CD4-positive, alpha-beta T cell treated with Interleukin-12 subunit alpha and Interleukin-12 subunit beta, for 1 hour (primary cell): ENCODE measurements at regions not wholly inside any gene's neighbourhood (a gene's known extent, or its start where the extent isn't known, plus 50 kb on each side); places are given as distances from the start of the nearest gene placed in this dataset.
"Not testable (repeated sequence)": the region's sequence is repeated elsewhere in the genome, so short reads cannot be mapped to it uniquely, and the experiment has no call there.

Experiments
- DNase-seq: peaks from one replicate; pipeline ENCODE4 v3.0.0-alpha.2; 2020

DNA sequence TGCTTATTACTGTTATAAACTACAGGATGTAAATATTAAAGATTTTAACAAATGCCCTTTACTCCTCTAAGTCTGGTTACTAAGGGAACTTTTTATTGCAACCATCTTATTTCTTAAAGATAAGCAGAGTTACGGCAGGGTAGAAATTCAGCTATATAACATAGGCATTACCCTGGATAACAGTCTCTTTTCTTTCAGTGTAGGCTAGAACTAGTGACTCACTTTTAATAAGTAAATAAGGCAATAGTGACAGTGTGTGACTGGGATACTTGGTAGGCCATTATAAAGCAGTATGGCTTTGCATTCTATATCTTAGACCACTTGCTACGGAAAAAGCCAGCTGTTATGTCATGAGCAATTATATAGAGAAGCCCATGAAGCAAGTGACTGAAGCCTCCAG is 1041.0 kb upstream of the NRXN1 start:
- DNase-seq: no peak

DNA sequence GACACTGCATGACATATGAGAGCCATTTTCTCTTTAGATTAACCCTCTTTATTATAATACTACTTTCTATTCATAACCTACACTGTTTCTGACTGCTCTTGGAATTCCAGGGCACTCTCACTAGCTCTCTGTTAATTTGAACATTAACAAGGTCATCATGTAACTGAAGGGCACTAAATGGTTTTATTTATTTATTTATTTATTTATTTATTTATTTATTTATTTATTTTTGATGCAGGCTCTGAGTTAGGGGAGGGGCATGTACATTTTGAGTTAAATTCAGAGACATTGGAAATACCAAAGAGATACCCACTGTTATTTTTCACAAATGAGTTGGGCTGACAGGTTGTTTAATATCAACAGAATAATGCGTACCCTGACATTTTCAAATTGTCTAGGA is 1038.7 kb upstream of the NRXN1 start:
- no peak for DNase-seq

DNA sequence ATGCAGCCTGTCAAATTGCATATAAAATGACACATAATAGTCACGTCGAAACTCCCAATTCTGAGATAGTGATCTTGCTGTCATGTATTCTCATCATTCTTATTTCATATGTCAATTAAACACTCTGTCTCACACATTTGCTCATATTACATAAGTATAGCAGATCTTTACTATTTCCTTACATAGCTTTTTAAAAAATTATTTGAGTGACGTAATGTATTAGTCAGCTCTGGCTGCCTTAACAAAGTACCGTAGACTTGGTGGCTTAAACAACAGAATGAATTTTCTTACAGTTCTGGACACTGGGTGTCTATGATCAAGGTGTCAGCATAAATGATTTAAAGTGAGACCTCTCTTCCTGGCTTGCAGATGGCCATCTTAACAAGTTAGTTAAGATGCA is 1032.3 kb upstream of the NRXN1 start:
- DNase-seq: no peak

DNA sequence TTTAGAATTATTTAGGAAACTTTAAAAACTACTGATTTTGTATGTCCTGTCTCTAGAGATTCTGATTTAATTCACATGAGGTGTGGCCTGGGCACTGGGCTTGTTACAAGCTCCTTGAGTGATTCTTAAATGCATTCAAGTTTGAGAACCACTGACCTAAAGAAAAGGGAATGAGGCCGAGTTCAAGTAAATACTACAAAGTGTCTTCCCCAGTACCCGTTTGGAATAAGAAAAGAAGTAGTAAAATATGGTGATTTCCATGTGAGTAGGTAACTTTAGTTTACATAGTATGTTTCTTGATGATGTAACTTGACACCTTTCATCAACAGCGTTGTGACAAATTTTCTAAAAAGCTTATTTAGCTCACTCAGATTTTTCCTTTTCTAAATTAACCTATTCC is 1022.9 kb upstream of the NRXN1 start:
- DNase-seq: no peak

DNA sequence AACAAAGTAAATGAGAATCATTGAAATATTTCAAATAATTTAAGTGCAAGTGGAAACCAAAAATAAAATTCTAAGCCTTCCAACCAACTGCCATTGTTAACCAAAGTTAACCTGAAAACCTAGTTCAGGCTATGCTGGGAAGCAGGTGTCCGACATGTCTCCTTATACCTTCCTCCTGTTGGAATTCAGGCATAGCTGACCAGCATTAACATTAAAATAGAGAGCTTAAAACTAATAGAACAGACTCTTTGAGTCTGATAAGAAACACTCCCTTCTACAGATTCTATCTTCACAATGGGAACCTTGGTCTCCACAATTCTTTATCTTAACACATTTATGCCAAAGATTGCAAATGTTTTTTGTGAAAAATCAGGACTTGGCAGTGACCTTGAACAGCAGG is 1004.9 kb upstream of the NRXN1 start:
- no peak for DNase-seq

DNA sequence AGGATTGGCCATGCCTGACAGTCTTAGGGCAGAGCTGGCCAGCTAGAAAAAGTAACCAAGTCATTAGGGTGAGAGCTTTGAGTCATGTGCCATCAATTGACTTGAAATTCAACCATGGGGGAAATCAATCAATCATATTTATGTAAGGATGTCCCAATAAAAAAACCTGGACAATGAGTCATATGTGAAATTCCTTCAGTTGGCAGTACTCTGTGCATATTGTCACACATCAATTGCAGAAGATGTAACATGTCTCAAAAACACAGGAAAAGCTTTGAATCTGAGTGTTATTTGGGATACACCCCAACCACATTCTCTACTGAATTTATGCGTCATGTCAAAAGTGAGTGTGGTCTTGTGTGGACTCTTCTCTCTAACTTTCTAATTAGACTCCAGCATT is 1004.1 kb upstream of the NRXN1 start:
- no peak for DNase-seq

DNA sequence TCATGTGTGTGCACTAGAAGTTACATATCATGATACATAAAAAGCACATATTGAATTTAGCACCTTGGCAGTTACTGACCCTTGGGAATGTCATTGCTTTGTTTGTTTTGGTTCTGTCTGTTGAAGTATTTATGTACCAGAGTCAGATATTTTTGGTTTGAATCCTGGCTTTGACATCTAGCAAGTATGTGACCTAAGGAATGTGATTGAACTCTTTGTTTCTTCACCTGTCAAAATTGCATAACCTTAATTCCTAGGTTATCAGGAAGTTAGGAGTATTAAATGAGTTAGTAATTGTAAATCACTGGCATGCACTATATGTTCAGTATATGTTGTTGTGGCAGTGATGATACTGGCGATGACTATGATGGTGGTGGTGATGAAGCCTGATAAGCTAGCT is 1003.5 kb upstream of the NRXN1 start:
- no peak for DNase-seq

DNA sequence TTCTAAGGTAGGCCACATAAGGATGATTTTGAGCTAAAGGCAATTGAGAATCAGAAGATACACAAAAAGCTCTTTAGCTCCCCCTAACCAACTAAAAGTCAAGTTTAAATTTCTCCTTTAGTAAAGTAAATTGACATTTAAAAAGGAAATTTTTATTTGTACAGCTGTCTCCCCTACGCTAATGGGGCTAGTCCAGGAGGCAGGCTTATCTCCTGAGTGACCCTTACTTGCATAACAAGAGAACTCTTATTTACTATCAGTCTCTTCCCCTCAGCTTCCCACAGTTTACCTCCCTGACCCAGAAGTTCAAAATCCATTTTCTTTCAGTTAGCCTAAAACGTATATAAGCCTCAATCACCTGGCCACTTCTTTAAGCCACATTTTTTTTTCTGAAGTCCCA is 1002.8 kb upstream of the NRXN1 start:
- no peak for DNase-seq

DNA sequence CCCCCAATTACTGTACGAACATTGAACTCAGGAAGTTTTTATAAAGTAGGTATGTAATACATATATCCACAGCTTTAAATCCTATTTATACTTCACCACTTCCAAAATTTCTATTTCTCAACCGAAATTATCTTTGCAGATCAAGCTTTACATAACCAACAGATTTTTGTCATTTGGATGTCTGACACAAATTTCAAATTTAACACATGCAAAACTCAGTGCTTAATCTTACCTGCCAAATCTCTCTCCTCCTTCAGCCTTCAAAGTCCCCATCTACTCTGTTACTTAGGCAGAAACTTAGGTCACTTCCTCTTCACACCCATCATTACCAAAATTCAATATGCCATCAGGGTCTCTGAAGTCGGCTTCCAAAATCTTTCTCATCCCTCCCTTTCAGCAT is 990.1 kb upstream of the NRXN1 start:
- no peak for DNase-seq

DNA sequence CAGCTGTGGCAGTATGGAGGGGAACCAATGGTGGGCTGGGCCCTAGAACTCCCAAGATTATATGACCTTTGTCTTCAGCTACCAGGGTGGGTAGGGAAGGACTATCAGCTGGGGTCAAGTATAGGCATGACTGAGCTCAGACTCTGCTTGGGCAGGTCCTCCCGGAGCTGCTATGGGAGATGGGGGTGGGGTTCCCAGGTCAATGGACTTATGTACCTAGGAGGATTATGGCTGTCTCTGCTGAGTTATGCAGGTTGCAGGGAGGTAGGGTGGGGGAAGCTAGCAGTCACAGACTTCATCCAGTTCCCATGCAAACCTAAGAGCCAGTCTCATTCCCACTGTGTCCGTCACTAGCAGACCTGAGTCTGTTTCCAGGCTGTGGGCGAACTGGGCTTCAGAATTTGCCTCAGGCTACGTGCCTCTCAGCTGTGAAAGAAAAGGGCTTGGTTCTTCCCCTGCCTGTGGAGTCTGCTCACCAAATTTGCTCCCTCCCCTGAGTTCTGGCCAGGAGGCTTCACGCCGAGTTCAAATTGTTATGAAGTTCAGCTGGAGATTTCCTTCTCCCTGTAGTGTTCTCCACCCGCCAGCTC is 985.8 kb upstream of the NRXN1 start:
- no peak for DNase-seq

DNA sequence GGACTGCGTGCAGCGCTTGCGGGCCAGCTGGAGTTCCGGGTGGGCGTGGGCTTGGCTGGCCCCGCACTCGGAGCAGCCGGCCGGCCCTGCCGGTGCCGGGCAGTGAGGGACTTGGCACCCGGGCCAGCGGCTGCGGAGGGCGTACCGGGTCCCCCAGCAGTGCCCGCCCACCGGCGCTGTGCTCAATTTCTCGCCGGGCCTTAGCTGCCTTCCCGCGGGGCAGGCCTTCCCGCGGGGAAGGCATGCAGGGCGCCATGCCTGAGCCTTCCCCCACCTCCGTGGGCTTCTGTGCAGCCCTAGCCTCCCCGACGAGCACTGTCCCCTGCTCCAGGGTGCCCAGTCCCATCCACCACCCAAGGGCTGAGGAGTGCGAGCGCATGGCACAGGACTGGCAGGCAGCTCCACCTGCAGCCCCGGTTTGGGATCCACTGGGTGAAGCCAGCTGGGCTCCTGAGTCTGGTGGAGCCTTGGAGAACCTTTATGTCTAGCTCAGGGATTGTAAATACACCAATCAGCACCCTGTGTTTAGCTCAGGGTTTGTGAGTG is 975.0 kb upstream of the NRXN1 start:
- not testable (repeated sequence) for DNase-seq

DNA sequence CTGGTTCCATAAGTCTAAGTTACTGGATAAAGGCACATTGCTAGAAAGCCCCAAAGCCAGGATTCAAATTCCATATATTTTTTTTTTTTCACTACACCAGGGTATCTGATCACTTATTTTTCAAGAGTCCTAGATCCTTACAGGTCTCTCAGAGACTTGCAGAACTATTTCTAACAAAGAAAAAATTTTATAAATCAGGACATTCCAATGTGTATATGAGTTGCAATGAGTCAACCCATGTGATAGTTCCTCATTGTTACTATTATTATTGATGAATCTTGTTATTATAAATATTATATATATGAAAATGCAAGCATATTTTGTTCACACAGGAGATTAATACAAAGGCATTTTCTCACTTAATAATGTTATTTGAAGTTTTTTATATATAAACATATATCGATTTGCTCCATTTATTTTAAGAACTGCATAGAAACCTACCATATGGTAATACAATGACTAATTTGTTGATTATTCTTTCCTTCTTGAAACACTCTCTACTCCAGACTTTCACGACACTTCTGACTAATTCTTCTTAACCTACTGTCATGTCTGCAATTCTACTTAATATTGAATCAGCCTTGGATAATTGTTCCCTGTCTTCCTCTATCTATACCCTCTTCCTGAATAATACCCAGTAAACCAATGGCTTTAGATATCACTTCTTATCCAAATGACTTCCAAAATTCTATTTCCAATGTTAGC is 968.4 kb upstream of the NRXN1 start:
- no peak for DNase-seq

DNA sequence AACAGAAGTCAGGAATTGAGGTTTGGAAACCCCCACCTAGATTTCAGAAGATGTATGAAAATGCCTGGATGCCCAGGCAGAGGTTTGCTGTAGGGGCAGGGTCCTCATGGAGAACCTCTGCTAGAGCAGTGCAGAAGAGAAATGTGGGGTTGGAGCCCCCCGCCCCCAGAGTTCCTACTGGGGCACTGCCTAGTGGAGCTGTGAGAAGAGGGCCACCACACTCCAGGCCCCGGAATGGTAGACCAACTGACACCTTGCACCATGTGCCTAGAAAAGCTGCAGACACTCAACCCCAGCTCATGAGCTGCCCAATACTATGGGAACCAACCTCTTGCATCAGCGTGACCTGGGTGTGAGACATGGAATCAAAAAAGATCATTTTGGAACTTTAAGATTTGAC is 967.0 kb upstream of the NRXN1 start:
- no peak for DNase-seq

DNA sequence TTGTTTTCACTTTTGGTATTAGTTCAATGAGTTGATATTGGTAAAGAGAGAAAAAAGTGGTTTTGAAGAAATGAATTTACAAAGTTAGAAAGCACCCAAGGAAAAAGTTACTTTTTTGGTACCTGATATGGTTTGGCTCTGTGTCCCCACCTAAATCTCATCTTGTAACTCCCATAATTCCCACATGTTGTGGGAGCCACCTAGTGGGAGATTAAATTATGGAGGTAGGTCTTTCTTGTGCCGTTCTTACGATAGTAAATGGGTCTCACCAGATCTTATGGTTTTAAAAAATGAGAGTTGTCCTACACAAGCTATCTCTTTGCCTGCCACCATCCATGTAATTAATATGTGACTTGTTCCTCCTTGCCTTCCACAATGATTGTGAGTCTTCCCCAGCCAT is 965.6 kb upstream of the NRXN1 start:
- DNase-seq: no peak

DNA sequence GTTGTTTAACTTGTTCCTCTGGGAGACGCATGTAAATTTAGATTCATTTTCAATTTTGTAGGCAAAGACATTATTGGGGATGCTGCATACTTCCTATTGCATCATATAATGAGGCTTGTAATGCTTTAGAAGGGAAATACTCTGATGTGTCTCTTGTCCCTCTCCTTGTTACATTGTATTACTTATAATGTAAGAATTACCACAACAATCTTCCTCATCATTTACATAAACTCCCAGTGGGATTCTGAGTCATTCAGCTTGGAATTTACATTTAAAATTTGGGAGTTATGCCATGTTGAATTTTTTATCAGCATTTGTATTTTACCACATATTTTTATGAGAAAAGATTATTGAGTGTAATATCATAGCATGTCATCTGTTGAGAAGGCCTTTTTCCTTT is 963.4 kb upstream of the NRXN1 start:
- no peak for DNase-seq

DNA sequence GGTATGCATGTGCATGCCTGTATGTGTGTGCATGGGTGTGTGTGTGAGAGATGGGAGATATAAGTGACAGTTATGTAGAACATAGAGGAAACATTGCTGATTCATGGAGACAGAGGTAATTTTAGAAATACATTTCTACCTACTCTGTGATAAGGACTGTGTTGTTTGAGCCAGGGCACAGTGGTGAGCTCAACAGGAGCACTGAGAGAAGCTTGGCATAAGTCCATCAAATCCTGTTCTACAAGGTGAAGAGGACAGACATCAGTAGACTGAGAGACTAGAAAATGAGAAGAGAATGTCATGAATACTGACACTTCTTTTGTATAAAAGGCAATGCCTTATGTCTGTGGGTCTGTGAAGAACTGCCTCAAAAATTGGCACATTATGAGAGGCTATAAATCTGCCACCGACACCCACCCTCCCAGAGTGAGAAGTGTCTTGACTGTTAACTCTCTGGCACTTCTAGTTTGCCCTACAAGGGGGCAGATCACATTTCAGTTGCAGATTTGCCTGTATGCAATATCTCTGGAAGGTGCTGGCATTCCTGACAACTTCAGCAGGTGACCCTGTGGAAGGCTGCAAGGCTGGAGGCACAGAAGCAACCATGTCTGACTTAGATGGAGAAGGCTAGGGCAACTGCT is 962.3 kb upstream of the NRXN1 start:
- DNase-seq: no peak

DNA sequence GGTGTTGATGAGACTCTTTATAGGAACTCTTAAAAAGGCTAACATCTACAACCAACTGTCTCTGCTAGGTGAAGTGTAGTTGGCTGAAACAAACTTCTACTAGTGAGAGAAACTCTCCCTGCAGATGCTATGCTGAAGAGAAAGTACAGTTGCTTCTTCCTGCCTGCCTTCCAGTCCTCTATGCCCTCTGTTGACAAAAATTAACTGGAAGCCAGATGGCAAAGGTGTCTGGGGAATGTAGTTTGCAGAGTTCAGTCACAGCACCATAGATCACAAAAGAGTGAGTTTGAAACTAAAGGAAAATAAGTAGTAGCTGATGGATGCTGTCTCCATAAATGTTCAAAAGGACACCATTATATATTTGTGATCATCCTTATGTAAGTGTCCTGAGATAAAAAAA is 958.8 kb upstream of the NRXN1 start:
- no peak for DNase-seq

DNA sequence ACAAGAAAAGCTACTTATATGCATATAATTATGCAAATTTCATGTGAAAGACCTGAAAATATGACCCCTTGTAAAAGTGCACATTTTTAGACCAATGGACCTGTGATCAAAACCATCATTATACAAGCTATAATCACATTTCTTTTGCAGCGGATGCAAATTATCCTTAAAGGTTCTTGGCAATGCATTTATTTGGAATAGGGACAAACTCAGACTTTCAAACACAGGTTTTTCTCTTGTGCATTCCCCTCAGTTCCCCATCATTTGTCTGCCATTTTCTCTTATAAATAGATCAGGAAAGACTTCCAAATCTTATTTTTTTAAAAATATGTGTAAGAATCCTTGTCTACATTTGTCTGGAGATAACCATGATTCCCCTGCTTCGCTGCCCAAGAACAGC is 954.2 kb upstream of the NRXN1 start:
- no peak for DNase-seq

DNA sequence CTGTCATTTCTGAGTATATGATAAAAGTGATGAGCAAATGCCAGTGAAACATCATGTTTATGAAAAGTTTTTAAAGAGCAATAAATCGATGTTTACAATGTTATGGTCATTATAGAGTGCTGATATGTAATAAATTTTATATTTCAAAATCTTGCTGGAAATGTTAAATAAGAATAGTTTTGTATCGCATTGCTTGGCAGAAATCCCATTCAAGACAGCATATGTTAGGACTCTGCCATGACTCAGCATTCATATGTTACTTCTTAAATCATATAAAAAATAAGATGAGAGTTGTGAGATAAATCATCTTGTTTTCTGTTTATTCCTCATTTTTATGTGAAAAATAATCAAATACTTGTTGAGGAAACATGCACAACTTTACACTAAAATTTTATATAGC is 949.9 kb upstream of the NRXN1 start:
- no peak for DNase-seq

DNA sequence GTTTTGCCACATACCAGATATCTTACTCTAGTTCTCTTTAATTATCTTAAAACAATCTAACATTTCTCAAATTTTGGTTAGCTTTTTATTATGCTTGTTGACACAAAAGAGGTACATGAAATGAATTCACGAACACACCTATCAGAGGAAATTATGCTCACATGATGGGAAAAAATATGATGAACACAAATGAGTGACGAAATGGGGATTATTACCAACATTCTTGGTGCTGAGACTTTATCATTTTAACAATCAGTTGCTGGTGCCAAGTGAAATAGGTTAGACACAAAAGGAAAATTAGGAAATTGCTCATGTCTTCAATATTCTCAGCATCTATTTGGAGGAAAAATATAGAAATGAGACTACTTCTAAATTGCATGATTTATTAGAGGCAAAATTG is 944.7 kb upstream of the NRXN1 start:
- no peak for DNase-seq

DNA sequence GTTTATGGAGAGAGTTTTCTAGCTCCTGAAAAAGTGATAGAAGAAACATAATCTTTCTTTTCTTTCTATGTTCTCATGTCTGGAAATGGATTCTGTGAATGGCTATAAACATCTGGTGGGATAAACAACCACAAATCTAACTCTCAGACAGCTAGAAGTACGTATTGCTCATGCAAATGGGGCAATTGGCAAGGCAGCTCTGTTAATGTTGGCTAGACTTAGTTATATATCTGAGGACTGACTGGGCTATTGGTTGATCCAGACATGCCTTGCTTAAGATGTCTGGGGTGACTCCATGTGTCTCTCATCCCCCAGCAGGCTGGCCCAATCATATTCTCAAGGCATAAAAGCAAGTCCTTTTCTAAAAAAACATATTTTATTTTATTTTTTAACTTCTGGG is 939.2 kb upstream of the NRXN1 start:
- DNase-seq: no peak

DNA sequence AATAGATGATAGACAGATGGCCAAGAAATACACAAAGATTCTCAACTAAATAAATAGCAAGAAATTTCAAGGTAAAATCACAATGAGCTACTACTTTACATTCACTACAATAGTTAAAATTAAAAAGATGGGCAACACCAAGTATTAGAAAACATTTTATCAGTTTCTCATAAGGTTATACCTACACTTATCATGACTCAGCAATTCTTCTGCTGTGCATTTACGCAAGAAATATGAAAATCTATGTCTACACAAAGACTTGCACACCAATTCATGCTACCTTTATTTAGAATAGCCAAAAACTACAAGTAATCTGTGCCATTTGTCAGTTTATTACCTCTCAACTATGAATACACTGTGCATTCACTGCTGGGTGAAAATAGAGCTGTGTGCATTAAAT is 937.4 kb upstream of the NRXN1 start:
- DNase-seq: no peak

DNA sequence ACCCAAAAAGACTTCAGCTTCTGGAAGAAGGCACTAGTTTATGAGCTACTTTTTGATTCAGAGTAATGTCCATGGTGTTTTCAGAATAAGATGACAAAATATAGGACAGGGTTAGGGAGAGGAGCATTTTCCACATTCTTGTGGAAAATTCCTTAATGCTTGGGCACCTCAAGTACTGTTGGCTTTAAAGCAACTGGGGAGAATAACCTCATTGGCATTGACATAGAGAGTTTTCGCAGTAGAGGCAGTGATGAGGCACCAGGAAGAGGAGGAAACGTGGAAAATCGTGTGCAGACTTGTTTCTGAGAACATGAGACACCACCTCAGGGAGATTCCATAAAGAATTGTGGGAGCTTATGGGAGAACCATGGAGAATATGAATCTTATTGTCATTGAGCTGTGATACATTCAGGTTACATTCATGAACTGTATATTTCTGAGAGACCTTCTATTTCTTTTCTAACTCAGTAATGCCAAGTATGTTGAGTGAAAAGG is 929.0 kb upstream of the NRXN1 start:
- no peak for DNase-seq

DNA sequence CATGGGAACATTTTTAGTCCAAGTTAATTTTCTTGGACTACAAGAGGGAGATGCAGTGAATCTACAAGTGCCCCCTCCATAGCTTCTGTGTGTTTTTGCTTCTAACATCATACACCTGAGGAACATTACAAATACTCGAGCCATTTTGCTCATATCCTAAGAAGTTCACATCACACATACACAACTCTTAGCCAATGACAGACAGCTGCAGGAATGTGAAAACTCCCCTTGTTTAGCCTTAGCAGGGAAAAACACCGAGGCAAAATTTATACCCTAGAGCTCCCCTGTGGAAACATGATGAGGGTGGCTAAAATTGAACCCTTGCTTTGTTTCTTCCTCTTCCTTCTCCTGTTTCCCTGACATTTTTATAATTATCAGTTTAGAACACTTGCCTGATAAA is 928.3 kb upstream of the NRXN1 start:
- no peak for DNase-seq
